ENCODE measurements at regions not wholly inside any gene's neighbourhood (a gene's known extent, or its start where the extent isn't known, plus 50 kb on each side); places are given as distances from the start of the nearest gene placed in this dataset.
"Not testable (repeated sequence)": the region's sequence is repeated elsewhere in the genome, so short reads cannot be mapped to it uniquely, and the experiment has no call there.

DNA sequence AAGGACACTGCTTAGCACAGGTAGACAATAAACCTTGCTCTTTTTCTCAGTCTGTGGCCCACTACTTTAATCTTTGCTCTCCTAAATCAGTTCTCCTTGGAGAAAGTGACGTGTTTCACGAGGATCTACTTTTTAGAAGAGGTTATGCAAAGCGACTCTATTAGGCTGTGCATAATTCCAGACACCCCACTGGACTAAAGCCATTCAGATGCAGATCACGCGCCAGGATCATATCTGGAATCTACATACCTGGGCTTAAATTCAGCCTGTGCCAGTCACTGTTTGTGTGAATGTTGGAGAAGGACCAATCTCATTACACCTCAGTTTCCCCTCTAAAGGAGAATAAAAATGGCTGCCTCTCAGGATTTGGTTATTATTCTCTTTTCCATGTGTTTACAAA is 413.0 kb upstream of the MYT1L start:
- DNase-seq (ENCODE audit: low read depth) = no peak

DNA sequence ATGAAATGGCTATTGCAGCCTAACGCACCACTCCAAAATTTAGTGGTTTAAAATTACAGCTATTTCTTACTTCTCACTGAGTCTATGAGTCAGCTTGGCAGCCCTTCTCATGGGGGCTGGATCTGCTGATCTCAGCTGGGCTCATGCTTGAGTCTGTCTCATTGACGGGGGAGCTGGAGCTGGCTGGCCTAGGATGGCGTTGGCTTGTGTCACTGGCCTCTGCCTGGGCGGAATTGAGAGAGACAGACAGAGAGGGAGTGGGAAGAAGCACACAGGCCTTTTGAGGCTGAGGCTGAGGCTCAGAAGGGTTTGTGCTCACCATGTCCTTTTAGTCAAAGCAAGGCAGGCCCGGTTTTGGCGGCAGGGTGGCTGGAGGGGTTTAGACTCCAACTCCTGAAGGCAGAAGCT is 412.1 kb upstream of the MYT1L start:
- peak; percentile 18 for DNase-seq (ENCODE audit: low read depth)

DNA sequence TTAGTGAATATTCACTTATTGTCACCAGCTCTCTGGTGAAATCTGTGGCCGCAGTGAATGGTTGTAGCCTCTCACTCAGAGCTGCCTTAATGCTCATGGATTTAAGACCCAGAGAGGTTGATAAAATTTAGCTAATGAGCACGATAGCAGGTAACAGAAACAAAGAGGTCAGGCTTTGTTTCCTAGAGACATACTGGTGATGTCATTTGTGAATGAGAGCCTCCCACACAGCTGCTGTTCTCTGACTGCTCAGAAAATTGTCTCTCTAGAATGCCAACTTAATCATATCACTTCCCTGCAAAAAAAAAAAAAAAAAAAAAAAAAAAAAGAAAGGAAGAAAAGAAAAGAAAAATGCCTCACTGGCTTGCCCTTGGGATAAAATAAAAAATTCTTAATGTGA is 411.7 kb upstream of the MYT1L start:
- no peak for DNase-seq (ENCODE audit: low read depth)

DNA sequence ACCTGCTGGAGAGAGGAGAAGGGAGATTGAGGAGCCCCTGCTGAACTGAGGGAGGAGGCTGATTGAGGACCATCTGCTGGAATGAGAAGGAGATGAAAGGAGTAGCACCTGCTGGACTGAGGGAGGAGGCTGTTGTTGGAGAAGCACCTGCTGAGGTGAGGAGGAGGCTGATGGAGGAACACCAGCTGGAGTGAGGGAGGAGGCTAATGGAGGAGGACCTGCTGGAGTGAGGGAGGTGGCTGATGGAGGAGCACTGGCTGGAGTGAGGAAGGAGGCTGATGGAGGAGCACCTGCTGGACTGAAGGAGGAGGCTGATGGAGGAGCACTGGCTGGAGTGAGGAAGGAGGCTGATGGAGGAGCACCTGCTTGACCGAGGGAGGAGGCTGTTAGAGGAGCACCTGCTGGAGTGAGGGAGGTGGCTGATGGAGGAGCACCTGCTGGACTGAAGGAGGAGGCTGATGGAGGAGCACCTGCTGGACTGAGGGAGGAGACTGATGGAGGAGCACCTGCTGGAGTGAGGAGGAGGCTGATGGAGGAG is 409.2 kb upstream of the MYT1L start:
- no peak for DNase-seq (ENCODE audit: low read depth)

DNA sequence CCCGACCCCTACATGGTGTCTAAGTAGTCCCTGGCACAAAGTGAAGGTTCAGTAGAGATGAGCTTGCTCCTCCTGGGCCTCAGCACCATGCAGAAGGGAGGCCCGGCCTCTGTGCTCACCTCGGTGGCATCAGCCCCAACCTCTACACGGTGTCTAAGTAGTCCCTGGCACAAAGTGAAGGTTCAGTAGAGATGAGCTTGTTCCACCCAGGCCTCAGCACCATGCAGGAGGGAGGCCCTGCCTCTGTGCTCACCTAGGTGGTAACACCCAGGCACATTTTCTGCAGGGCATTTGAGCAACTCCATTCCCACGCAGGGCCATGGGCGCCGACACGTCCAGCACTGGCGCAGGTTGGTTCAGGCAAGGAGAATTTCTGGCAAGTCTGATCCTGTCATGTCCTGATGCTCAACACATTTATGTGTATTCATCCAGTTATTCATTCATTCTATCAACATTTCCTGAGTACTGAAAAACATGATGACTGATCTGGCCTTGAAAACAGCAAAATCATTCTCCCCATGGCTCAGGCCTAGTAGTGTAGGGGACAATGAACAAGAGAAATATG is 408.2 kb upstream of the MYT1L start:
- DNase-seq (ENCODE audit: low read depth) = no peak

DNA sequence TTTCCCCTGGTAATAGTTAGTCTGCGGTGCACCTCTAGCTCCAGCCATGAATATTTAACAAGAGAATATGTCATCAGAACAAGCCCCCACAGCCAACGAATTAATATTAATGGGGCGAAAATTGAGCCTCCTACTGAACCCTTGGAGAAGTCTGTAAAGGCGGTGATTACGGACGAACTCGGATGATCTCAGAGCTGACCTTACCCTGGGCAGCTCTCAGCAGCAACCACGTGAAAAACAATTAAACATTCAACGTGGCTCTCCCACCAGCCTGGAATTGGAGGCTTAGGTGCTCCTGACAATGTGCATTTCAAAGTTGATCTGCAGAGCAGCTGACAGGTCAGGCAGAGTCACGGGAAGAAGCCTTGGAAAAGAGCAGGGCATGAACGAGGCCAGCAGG is 407.6 kb upstream of the MYT1L start:
- DNase-seq (ENCODE audit: low read depth) = no peak

DNA sequence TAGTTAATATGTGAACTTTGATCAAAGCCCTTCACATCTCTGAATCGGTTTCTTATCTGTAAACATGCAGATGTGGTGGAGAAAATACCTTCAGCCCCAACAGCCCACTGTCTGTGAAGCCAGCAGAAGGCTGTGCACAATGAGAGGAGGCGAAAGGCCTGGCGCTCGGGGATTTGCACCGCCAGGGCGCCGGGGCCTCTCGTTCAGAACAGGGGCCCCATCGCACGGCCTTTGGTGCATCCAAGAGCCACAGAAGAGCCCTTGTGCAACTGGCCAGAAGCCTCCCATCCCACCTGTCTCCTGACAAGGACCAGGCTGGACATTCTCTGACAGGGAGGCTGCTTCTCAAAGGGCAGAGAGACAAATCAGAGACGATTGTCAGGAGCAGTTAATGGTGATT is 407.2 kb upstream of the MYT1L start:
- DNase-seq (ENCODE audit: low read depth) = no peak

DNA sequence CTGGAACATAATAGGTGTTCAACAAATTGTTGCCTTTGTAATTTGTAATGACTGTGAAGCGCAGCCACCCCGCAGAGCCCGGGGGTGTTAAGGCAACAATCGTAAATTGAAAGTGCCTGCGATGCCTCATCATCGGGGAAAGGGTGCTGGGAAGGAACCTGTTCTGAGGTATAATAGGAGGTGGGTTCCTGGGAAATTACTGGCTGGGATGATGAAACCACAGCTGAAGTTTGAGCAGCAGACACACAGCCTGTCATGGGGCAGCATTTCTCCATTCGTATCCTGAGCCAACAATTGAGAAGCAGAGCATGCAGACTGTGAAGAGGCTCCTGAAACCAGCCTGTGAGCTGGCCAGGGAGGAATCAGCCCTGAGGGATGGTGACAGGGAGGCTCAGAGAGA is 404.0 kb upstream of the MYT1L start:
- DNase-seq (ENCODE audit: low read depth) = no peak

DNA sequence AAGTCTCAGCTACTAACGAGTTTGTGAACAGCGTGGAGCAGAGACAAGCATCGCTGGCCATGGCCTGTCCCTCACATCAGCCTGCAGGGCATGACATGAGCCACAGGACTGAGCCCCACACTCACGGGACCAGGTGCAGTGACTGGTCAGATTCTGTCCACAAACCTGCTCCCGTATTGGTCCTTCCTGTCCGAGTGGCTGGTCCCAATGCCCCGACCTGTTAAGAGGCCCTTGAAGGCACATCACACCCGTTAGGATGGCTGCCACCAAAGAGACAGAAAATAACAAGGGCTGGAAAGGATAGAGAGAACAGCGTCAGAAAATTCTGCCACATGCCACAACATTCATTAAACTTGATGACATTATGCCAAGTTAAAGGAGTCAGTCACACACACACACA is 403.2 kb upstream of the MYT1L start:
- DNase-seq (ENCODE audit: low read depth) = no peak

DNA sequence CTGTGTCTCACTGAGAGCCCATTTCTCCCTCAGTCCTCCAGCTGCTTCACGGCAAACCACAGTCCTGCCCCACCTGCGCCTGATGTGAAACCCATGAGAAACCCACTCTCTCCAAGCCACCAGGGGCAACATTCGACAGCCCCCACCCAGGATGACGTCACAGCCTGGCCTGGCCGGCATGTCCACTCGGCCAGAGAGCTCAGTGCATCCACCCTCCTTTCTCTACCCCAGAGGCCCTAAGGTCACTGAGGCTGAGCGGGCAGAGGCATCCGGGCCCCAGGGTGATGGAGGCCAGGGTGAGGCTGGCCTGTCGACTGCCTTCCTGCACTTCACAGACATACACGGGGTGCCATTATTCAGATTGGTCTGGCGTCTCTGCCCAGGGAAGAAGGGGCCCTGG is 402.7 kb upstream of the MYT1L start:
- no peak for DNase-seq (ENCODE audit: low read depth)

DNA sequence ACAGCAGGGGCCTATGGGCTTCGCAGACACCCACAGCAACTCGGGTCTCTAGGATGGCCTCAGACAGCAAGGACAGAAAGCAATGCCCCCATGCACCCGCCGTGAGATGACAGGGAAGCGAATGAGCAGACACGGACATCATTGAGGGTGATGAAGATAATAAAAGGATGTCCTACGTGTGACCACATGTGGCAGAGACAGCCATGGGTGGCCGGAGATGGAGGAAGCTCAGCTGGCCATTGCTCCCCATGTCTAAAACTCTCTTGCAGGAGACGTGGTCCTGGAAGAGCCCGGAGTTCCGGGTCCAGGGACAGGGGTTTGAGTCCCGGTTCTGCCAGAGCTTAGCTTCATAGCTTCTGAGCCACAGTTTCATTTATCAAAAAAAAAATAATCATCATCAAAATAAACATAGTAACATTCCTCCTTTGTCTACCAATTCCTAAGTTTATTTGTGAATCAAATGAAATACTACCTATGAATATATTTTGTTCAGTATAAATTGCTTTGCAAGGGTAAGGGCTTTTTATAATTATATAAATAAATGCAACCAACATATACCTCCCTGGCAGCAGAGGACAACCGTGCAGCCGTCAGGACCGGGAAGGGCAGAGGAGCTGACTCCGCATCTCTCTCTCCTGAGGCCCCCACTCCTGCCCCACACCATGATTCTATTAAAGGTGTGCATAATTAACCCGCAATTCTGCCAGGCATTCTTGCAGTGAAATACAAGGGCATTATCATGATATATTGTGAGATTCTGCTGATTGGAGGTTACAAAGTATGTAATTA is 401.4 kb upstream of the MYT1L start:
- DNase-seq (ENCODE audit: low read depth) = no peak

DNA sequence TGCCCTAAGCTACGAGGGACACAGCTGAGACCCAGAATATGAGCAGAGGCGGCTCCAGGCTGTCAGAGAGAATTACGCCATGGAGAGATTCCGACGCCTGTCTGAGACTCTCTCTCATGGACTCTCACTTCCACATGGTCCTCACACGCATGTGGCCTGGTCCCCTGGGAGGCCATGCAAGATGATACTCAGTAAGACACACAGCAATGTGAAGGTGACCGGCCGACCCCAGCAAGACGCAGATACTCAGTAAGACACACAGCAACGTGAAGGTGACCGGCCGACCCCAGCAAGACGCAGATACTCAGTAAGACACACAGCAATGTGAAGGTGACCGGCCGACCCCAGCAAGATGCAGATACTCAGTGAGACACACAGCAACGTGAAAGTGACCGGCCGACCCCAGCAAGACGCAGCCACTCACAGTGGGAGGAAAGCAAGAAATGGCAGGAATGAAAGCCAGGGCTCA is 400.8 kb upstream of the MYT1L start:
- no peak for DNase-seq (ENCODE audit: low read depth)

DNA sequence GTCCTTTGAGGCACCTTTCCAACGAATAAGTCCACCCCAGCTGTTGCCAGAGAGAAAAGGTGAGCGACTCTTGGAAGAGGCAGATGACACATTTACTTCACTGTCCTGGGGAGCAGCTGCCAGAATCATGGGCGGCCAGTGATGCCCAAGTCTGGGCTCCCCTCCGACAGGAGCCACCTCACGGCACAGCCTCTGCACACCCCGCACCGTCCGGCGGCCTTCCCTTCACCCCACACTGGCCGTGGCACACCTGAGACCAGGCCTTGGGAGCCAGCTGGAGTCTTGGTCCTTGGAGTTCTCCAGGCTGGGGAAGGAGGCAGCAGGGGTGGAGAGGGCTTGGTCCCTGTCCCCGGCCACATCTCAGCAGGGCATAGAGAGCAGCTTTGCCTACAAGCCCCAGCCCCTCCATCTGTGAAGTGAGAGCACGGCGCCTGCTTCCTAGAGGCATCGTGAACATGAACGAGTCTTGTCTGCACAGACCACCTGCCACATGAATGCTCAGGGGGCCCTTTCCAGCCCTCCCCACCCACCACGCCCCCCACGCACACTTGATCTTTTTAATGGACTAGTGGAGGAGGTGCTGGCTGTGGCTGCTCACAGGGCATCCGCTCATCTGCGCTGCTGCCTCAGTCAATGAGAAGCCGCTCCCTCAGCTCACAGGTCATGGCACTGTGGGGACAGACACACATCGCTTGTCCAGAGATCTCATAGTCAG is 400.2 kb upstream of the MYT1L start:
- DNase-seq (ENCODE audit: low read depth) = no peak

DNA sequence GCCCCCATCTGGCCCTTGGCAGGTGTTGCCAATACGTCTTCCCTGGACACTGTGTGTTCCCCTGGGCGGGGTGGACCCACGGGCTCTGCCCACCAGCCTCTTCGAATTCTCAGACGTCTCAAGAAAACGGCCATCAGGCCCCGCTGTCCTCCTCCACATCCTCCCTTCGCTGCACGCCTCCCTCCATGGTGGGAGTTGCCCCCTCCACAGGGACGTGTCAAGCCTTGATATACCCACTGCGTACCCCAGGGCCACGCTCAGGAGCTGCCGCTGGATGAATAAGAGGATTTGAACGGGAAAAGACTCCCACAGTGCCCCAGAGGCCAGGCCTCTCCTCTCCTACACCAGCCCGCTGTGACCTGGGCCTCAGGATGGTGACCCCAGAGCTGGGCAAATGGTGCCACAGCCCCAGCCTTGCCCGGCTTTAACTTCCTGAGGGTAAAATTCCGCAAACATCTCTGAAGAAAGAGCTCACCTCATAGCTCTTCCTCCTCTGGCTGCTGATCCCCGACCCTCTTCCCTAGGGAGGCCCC is 399.3 kb upstream of the MYT1L start:
- DNase-seq (ENCODE audit: low read depth) = no peak

DNA sequence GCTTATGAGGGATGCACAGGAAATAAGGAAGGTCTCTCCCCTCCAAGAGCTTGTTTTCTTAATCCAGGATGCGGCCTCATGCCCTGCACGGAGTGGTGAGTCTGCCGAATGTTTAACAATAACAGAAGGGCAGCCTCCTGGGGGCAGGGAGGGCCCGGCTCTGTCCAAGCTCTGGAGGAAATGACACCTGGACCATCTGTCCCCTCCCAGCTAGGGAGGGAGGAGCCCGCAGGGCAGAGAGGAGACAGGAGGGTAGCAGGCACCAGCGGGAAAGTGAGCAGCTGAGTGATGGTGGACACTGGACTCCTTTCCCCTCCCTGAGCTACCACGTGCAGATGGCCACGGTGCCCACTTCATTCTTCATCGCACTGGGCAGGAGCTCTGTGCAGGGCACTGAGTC is 398.2 kb upstream of the MYT1L start:
- no peak for DNase-seq (ENCODE audit: low read depth)

DNA sequence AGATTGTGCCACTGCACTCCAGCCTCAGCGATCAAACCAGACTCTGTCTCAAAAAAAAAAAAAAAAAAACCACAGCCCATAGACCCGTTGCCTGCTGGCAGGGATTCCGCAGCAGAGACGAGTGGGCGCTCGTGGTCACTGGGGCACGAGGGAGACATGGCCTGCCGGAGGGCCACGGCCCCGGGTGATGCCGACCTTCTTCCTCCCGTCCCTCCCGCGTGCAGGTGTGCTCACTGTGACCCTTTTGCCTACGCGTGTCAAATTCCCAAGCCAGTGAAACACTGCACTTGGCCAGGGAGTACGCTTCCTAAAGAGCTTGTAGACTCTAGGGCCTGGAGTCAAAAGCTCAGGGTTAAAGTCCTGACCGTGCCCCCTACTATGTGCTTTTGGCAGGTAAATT is 397.6 kb upstream of the MYT1L start:
- no peak for DNase-seq (ENCODE audit: low read depth)

DNA sequence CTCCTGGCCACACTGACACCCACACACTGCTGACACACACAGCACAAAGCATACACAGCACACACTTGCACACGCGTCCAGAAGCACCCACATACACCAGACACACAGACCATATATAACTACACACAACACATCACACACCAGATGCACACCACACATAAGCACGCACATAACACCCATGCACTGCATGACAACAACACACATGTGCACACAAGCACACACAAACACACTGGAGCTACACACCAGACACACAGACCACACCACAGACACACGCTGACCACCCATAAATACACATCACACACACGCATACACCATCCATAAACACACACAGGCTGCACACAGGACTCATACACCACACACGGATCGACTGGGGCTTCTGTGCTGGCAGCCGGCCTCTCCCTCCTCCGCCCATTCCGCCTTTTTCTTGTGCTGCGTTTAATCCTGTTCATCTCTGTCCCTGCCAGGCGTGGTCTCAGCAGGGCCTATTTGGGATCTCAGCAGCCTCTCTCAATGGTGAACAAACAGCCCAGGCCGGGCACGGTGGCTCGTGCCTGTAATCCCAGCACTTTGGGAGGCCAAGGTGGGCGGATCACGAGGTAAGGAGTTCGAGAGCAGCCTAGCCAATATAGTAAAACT is 396.9 kb upstream of the MYT1L start:
- no peak for DNase-seq (ENCODE audit: low read depth)

DNA sequence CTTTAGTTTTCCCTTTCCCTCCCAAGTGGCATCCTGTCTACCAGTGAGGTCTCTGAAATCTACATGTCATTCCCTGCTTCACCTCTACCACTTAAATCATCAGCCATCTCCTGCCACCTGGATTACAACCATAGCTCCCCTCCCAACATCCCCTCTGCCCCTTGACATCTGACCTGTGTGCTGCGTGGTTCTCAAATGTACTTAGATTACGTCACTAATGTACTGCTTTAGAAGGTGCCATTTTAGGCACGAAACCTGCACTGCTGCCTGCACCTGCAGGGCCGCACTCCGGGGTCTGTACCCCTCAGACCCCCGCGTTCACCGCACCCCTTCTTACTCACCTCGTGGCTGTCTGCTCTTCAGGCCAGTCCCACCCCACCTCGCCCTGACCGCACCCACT is 395.1 kb upstream of the MYT1L start:
- DNase-seq (ENCODE audit: low read depth) = no peak

DNA sequence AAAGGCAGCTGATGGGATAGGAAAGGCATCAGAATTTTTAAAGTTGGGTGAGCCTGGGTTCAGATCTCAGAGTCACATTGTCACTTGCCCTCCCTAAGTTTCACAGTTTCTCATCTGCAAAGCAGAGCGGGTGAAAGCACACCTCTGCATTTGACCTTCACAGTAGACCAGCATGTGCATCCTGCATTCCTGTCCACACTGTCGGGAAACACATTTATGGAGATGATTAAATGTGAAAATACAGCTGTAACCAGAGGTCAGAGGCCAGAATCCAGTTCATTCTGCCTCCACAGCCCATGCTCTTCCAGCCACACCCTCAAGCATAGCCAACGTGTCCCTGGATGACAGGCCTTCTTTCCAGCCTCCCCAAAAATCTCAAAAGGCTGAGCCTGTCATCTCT is 392.0 kb upstream of the MYT1L start:
- no peak for DNase-seq (ENCODE audit: low read depth)

DNA sequence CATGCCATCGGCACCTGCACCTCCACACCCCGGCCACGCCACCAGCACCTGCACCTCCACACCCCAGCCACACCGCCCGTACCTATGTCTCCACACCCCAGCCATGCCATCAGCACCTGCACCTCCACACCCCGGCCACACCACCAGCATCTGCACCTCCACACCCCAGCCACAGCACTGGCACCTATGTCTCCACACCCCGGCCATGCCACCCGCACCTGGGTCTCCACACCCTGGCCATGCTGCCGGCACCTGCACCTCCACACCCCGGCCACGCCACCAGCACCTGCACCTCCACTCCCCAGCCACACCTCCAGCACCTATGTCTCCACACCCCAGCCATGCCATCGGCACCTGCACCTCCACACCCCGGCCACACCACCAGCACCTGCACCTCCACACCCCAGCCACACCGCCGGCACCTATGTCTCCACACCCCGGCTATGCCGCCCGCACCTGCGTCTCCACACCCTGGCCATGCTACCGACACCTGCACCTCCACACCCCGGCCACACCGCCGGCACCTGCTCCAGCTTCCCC is 390.3 kb upstream of the MYT1L start:
- no peak for DNase-seq (ENCODE audit: low read depth)

DNA sequence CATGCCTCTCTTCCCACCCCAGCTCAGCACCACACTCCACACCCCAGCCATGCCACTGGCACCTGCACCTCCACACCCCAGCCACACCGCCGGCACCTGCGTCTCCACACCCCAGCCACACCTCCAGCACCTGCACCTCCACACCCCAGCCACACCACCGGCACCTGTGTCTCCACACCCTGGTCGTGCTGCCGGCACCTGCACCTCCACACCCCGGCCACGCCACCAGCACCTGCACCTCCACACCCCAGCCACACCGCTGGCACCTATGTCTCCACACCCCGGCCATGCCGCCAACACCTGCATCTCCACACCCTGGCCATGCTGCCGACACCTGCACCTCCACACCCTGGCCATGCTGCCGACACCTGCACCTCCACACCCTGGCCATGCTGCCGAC is 389.7 kb upstream of the MYT1L start:
- not testable (repeated sequence) for DNase-seq (ENCODE audit: low read depth)

DNA sequence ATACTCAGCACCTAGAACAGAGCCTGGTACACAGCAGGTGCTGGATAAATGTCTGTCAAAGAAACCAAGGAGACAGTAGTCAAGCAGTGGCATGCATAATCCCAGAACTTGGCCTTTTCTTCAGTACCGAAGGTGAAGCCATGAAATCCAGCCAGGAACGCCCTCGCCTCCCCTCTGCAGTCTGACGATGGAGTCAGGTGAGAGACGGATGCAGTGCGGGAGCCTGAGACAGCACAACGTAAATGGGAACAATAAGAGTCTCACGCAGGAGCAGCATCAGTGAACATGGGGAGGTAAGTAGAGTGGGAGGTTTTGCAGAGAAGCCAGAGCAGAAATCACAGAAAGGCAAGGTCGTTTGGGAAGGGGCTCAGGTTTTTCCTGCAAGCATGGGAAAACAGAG is 389.3 kb upstream of the MYT1L start:
- DNase-seq (ENCODE audit: low read depth) = no peak
